ENCODE measurements at regions not wholly inside any gene's neighbourhood (a gene's known extent, or its start where the extent isn't known, plus 50 kb on each side); places are given as distances from the start of the nearest gene placed in this dataset.

- WGBS (ENCODE audit: extremely low coverage, insufficient read length, low lambda C conversion rate): no CpG with 5 or more reads among the region's 6 CpGs
- no peak overlapping the region for H3K4me3 Mint-ChIP-seq
- Histone ChIP-seq H2AFZ (ENCODE audit: low read length) (no peak overlapping the region), H2BK5ac (ENCODE audit: insufficient read length, low read length) (no peak overlapping the region), H3K23ac (ENCODE audit: insufficient read length, low read depth, low read length) (no peak overlapping the region), H2BK15ac (ENCODE audit: low read depth, low read length) (no peak overlapping the region), H4K20me1 (ENCODE audit: control insufficient read depth, insufficient read depth, insufficient read length) (no peaks in the 10 kb centered on the region), H3K4me2 (ENCODE audit: insufficient read depth, insufficient read length, low read length) (no peak overlapping the region), H4K91ac (ENCODE audit: insufficient read length, low read depth, low read length) (no peak overlapping the region), H3T11ph (ENCODE audit: low read length) (no peak overlapping the region), H3K56ac (ENCODE audit: insufficient read length, low read depth, low read length) (no peak overlapping the region), H2BK12ac (ENCODE audit: insufficient read length, low read depth, low read length) (no peak overlapping the region), H3K79me1 (ENCODE audit: insufficient read depth, low read depth, low read length, poor library complexity, severe bottlenecking) (no peaks in the 10 kb centered on the region), H2AK5ac (ENCODE audit: insufficient read length, low read length) (no peak overlapping the region), H3K4me1 (ENCODE audit: insufficient read depth, low read length) (no peaks in the 10 kb centered on the region), H3K27ac (ENCODE audit: insufficient read length, low read depth, low read length) (no peak overlapping the region), H3K4ac (ENCODE audit: low read depth, low read length) (no peak overlapping the region), H3K27me3 (ENCODE audit: insufficient read depth, low read length) (no peaks in the 10 kb centered on the region), H3K14ac (ENCODE audit: insufficient read depth, low read length) (no peak overlapping the region), H3K18ac (ENCODE audit: insufficient read length, low read depth, low read length) (no peak overlapping the region), H2BK20ac (ENCODE audit: low read depth, low read length, poor library complexity, severe bottlenecking) (no peak overlapping the region), H3K9me3 (ENCODE audit: control insufficient read depth, low read depth, low read length) (no peaks in the 10 kb centered on the region), H2BK120ac (ENCODE audit: low read depth, low read length, poor library complexity, severe bottlenecking) (no peak overlapping the region), H4K5ac (ENCODE audit: insufficient read length, low read depth, low read length) (no peak overlapping the region), H3K9ac (ENCODE audit: extremely low read depth, insufficient read length, low read length) (no peak overlapping the region), H4K8ac (replicated peaks; ENCODE audit: insufficient read length, low read depth, low read length) (no peak overlapping the region), H3K23me2 (ENCODE audit: insufficient read length, low read depth, low read length, poor library complexity, severe bottlenecking) (no peaks in the 10 kb centered on the region), H3K79me2 (ENCODE audit: insufficient read depth, low read length) (no peaks in the 10 kb centered on the region)
- H3K9me3 Mint-ChIP-seq: peaks cover under 1 to 2% of the 10 kb centered on the region in 2 experiments; a peak in 2 of 5 replicates
- H3K4me1 Mint-ChIP-seq: peaks cover 0 to 9% of the 10 kb centered on the region in 2 experiments; a peak in 1 of 4 replicates
- H3K27ac Mint-ChIP-seq: no peak overlapping the region
- H3K36me3 Mint-ChIP-seq (ENCODE audit: insufficient read depth in 1 of 3, low read depth in 3 of 3): no peaks in the 10 kb centered on the region; a peak in 1 of 7 replicates
- peaks cover under 1% of the 10 kb centered on the region; the same call in 1 of the 2 replicates for H3K27me3 Mint-ChIP-seq (ENCODE audit: low read depth)
- DNase-seq: no peak
- no peak for TF ChIP-seq CTCF (conservative IDR thresholded peaks at IDR 0.05)
Measured at GRCh38 chr1:25048728-25049127, 118.7 kb upstream of the RUNX3 start.

Measured in H9 (cell line).